HEK293T (cell line): ENCODE measurements at regions not wholly inside any gene's neighbourhood (a gene's known extent, or its start where the extent isn't known, plus 50 kb on each side); places are given as distances from the start of the nearest gene placed in this dataset.

Experiments used
- CTCF ChIA-PET: fragments of 350-600 bp; formaldehyde crosslinking; extraction: SDS; loops from one replicate; lab custom pipeline; 2021; ENCODE audit warnings: antibody characterized with exemption, inconsistent platforms; lab: Yijun Ruan, JAX
- POLR2A ChIA-PET: fragments of 350-600 bp; formaldehyde crosslinking; extraction: SDS; loops from one replicate; lab custom pipeline; 2020; ENCODE audit warnings: antibody characterized with exemption, inconsistent platforms; lab: Yijun Ruan, JAX
- DNase-seq: peaks from one replicate; pipeline ENCODE4 v3.0.0; 2012; ENCODE audit warnings: mixed read lengths; ENCODE audit errors: extremely low spot score
- ARNT ChIP-seq: fragments of 450-650 bp; IDR thresholded peaks from 2 replicates; pipeline ENCODE4 v1.6.1; 2017; ENCODE audit warnings: mild to moderate bottlenecking
- BHLHE40 ChIP-seq: fragments of 450-650 bp; IDR thresholded peaks from 2 replicates; pipeline ENCODE4 v1.6.1; 2016; ENCODE audit warnings: mild to moderate bottlenecking, moderate library complexity, borderline replicate concordance
- CTBP1 ChIP-seq: fragments of 450-650 bp; IDR thresholded peaks from 2 replicates; pipeline ENCODE4 v1.6.1; 2016; ENCODE audit warnings: borderline replicate concordance
- ELF4 ChIP-seq: fragments of 450-650 bp; IDR thresholded peaks from 2 replicates; pipeline ENCODE4 v1.6.1; 2017; ENCODE audit warnings: antibody characterized with exemption
- FOXA1 ChIP-seq: fragments of 450-650 bp; IDR thresholded peaks from 2 replicates; pipeline ENCODE4 v1.6.1; 2016; ENCODE audit warnings: mild to moderate bottlenecking
- FOXK2 ChIP-seq: fragments of 450-650 bp; IDR thresholded peaks from 2 replicates; pipeline ENCODE4 v1.6.1; 2016; ENCODE audit warnings: mild to moderate bottlenecking
- FOXM1 ChIP-seq: fragments of 450-650 bp; IDR thresholded peaks from 2 replicates; pipeline ENCODE4 v1.6.1; 2017; ENCODE audit warnings: mild to moderate bottlenecking, borderline replicate concordance
- HDGF ChIP-seq: fragments of 450-650 bp; IDR thresholded peaks from 2 replicates; pipeline ENCODE4 v1.6.1; 2017; ENCODE audit warnings: antibody characterized with exemption, borderline replicate concordance
- L3MBTL2 ChIP-seq: fragments of 450-650 bp; conservative IDR thresholded peaks from 2 replicates; pipeline ENCODE4 v1.6.1; 2016; ENCODE audit warnings: mild to moderate bottlenecking
- LEF1 ChIP-seq: fragments of 450-650 bp; IDR thresholded peaks from 2 replicates; pipeline ENCODE4 v1.6.1; 2017; ENCODE audit warnings: mild to moderate bottlenecking, borderline replicate concordance
- NFRKB ChIP-seq: fragments of 450-650 bp; IDR thresholded peaks from 2 replicates; pipeline ENCODE4 v1.6.1; 2016; ENCODE audit warnings: mild to moderate bottlenecking, moderate library complexity
- SP1 ChIP-seq: fragments of 450-650 bp; IDR thresholded peaks from 2 replicates; pipeline ENCODE4 v1.6.1; 2017
- SUZ12 ChIP-seq: fragments of 450-650 bp; IDR thresholded peaks from 2 replicates; pipeline ENCODE4 v1.6.1; 2016; ENCODE audit warnings: mild to moderate bottlenecking
- TARDBP ChIP-seq: fragments of 450-650 bp; IDR thresholded peaks from 2 replicates; pipeline ENCODE4 v1.6.1; 2016
- ZNF384 ChIP-seq: fragments of 450-650 bp; IDR thresholded peaks from 2 replicates; pipeline ENCODE4 v1.6.1; 2016
- TF ChIP-seq, protein P1 (sequence below): fragments of 450-650 bp; IDR thresholded peaks from 2 replicates; pipeline ENCODE4 v1.6.1; 2016

DNA sequence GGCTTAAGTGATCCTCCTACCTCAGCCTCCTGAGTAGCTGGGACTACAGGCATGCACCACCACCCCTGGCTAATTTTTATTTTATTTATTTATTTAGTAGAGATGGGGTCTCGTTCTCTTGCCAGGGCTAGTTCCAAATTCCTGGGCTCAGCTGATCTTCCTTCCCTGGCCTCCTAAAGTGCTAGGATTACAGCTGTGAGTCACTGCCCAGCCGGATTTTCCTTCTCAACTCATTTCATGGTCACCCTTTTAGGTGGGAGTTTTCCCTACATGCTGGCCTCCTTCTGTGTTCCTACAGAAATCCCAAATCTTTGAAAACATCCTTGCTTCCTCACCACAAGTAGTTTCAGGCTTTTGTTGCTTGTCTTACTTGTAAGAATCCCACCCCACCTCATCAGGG lies 102.1 kb upstream of the SIAH1 start:
- no peak for DNase-seq
- CTCF ChIA-PET: no interaction called here
- TF ChIP-seq SUZ12: no peak
- no peak for TF ChIP-seq LEF1
- no peak for TF ChIP-seq BHLHE40
- TF ChIP-seq, protein P1, sequence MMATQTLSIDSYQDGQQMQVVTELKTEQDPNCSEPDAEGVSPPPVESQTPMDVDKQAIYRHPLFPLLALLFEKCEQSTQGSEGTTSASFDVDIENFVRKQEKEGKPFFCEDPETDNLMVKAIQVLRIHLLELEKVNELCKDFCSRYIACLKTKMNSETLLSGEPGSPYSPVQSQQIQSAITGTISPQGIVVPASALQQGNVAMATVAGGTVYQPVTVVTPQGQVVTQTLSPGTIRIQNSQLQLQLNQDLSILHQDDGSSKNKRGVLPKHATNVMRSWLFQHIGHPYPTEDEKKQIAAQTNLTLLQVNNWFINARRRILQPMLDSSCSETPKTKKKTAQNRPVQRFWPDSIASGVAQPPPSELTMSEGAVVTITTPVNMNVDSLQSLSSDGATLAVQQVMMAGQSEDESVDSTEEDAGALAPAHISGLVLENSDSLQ: no peak
- no peak for TF ChIP-seq ELF4
- TF ChIP-seq ARNT: no peak
- no peak for TF ChIP-seq L3MBTL2
- TF ChIP-seq NFRKB: no peak
- no peak for TF ChIP-seq ZNF384
- TF ChIP-seq CTBP1: no peak
- no peak for TF ChIP-seq FOXM1
- TF ChIP-seq HDGF: no peak
- no peak for TF ChIP-seq SP1
- no peak for TF ChIP-seq TARDBP
- no peak for TF ChIP-seq FOXA1
- no peak for TF ChIP-seq FOXK2
- POLR2A ChIA-PET: no interaction called here

DNA sequence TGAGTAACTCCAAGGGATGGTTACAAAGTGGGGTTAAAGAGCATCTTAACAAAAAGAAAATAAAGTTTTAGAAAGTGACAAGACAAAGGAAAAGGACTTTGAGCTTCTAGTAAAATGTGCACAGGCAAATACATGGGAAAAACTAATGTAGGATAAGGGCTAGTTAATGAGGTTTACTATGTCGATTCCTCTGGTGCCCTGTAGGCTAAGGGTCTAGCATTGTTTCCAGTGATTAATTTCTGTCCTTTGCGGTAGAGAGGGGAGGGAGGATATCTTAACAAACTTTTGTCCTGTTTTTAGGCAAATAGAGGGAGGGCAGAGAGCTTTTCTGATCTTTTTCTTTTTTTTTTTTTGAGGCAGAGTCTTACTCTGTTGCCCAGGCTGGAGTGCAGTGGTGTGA lies 96.6 kb upstream of the SIAH1 start:
- TF ChIP-seq SP1: no peak
- TF ChIP-seq L3MBTL2: no peak
- no peak for TF ChIP-seq NFRKB
- no peak for TF ChIP-seq LEF1
- no peak for TF ChIP-seq FOXM1
- no peak for TF ChIP-seq CTBP1
- TF ChIP-seq FOXA1: no peak
- TF ChIP-seq TARDBP: no peak
- TF ChIP-seq BHLHE40: no peak
- DNase-seq: no peak
- ChIA-PET POLR2A (no interaction called here), CTCF (no interaction called here)

DNA sequence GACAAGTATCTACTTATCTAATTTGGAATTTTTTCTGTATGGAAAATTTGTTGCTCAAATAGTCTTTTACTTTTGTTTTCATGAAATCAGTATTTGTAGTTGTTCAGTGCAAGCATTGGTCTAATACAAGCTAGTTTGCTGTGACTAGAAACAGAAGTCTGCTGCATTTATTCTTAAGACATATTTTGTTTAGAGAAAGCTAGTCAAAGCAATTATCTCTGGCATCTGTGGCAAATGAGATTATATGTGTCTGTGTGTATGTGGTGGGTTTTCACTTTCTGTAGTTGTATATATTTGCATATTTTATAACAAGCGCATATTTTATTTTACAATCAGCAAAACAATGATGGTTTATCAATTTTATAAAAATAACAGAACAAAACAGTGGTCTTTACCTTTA lies 96.0 kb upstream of the SIAH1 start:
- ChIA-PET POLR2A (no interaction called here), CTCF (no interaction called here)
- TF ChIP-seq FOXK2: no peak
- no peak for TF ChIP-seq BHLHE40
- TF ChIP-seq CTBP1: no peak
- no peak for DNase-seq

DNA sequence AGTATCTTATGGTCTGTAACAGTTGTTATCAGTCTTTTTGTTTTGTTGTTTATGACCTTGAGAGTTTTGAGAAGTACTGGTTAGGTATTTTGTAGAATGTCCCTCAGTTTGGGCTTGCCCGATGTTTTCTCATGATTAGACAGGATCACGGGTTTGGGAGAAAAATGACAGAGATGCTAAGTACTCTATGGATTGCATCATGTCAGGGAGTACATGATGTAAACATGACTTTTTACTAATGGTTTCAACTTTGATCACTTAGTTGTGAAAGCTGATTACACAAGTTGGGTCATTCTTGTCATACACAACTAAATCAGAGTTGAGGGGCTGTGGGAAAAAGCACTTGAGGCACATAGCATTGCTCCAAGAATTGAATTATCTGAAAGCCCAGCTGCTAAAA lies 94.7 kb upstream of the SIAH1 start:
- ChIA-PET CTCF (interaction anchor here (0.6 kb wide), 1 partner anchor 158 kb away, joined by 3 read pairs; no protein-coding TSS in a partner anchor), POLR2A (no interaction called here)
- no peak for DNase-seq
- TF ChIP-seq, protein P1: no peak
- TF ChIP-seq ELF4 (no peak), BHLHE40 (no peak), TARDBP (no peak), HDGF (no peak), SUZ12 (no peak), ARNT (no peak)

DNA sequence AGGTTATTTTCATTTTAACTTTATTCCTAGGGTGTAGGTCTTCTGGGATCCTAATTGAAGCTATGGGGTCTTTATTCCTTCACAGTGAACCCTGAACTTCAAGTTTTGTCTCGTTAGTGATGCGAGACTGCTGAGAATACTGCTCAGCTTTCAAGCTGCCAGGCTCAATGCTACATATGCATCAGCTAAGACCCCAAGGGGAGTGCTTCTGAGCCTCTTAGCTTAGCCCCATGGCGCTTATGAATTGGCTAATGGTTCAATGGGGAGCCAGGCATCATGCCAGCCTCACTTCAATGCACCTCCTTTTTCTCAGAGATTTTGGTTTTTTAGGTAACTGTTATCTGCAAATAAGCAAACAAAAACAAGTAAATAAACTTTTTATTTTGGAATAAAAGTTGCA lies 94.1 kb upstream of the SIAH1 start:
- ChIA-PET CTCF (no interaction called here), POLR2A (no interaction called here)
- no peak for TF ChIP-seq NFRKB
- TF ChIP-seq SUZ12: no peak
- no peak for TF ChIP-seq ZNF384
- no peak for TF ChIP-seq BHLHE40
- no peak for TF ChIP-seq ELF4
- DNase-seq: no peak

DNA sequence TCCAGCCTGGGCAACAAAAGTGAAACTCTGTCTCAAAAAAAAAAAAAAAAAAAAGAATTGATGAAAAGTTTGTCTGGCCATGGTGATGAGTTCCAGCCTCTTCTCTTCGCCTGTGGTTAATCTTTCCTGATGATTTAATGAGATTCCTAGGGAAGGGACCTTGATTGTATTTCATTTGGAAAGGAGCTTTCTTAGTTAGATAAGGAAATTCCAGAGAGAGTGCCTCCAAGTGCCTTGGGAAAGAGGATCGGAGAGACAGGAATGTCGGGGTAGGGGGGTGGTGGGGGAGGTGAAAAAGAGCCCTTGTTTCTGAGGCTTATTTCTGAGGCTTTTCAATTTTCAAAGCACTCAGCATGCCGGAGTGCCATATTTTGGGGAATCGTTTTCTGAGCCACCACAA lies 93.2 kb upstream of the SIAH1 start:
- TF ChIP-seq FOXM1: no peak
- TF ChIP-seq ARNT: no peak
- TF ChIP-seq CTBP1: no peak
- ChIA-PET POLR2A (no interaction called here), CTCF (no interaction called here)
- DNase-seq: no peak

DNA sequence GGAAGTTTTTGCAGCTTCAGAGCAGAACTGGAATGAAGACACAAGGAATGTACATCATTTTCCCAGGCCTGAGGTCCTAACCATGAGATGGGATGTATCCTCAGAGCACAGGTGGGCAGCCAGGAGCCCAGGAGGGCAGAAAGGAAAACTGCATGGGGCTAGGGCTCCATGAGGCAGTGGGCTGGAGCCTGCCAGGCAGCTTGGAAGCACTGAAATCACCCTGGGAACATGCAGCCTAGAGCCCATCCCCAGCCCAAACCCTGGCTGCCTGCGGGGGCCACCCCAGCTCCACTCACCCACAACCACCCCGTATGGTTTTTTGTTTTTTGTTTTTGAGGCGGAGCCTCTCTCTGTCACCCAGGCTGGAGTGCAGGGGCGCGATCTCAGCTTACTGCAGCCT lies 86.2 kb upstream of the SIAH1 start:
- no peak for TF ChIP-seq ELF4
- TF ChIP-seq LEF1: no peak
- TF ChIP-seq BHLHE40: no peak
- no peak for TF ChIP-seq CTBP1
- TF ChIP-seq ARNT: no peak
- TF ChIP-seq SUZ12: no peak
- no peak for TF ChIP-seq TARDBP
- TF ChIP-seq FOXK2: no peak
- TF ChIP-seq NFRKB: no peak
- no peak for TF ChIP-seq FOXA1
- TF ChIP-seq L3MBTL2: no peak
- TF ChIP-seq, protein P1: no peak
- no peak for TF ChIP-seq FOXM1
- TF ChIP-seq SP1: no peak
- TF ChIP-seq ZNF384: no peak
- no peak for TF ChIP-seq HDGF
- CTCF ChIA-PET: interaction anchor here (0.6 kb wide), 1 partner anchor 63 kb away, joined by 3 read pairs; no protein-coding TSS in a partner anchor
- no peak for DNase-seq

More for the DNA sequence above, 86.2 kb upstream of the SIAH1 start:
- POLR2A ChIA-PET: no interaction called here
